Epithelial cell of prostate (primary cell): ENCODE measurements at regions not wholly inside any gene's neighbourhood (a gene's known extent, or its start where the extent isn't known, plus 50 kb on each side); places are given as distances from the start of the nearest gene placed in this dataset.
"Not testable (repeated sequence)": the region's sequence is repeated elsewhere in the genome, so short reads cannot be mapped to it uniquely, and the experiment has no call there.

ENCODE experiments used
- DNase-seq: peaks from one replicate; pipeline ENCODE4 v3.0.0-alpha.2; 2011; ENCODE audit warnings: low read depth, low spot score
- H3K27ac ChIP-seq: fragments of 450-650 bp; 2 replicates; pipeline ENCODE4 v1.5.1; 2017; ENCODE audit warnings: mild to moderate bottlenecking

- H3K27ac ChIP-seq = no peak overlapping the region
- DNase-seq = no peak
These were observed 1309.7 kb downstream of the REEP3 start for GRCh38 chr10:64830869-64831268.

- H3K27ac ChIP-seq = no peak overlapping the region
- no peak for DNase-seq
These were observed 1319.1 kb downstream of the REEP3 start for GRCh38 chr10:64840341-64840740.

DNA sequence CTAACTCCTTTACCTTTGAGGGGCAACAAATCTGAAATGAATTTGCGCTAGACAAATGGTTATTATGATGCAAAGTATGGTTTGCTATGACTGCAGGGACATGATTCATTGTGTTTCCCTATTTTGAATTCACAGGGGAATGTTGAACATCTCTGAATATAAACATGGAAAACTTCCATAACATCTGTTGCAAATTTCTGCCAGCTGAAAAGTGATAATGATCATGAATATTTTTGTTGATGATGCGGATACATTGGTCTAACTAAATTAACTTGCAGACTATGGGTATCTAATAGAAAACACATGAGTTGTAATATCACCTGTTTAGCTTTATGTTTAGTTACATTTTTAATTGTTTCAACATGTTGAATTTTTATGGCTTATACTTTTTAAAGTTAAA lies 1325.5 kb downstream of the REEP3 start:
- DNase-seq = no peak
- H3K27ac ChIP-seq = no peak overlapping the region

DNA sequence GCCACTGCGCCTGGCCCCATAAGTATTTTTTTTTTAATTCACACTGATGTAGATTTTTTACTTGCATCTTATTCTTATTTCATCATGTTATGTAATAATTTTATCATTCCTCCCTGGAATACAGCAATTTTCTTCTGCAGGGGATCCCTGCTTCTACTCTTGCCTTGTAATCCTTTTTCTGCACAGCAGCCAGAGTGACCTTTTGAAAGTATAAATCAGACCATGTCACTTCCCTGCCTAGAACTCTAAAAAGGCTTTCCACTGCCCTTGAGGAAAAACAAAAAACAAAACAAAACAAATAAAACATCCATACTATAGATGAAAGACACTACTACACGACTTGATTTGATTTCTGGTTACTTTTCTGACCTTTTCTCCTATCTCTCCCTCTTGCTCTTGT lies 1334.7 kb downstream of the REEP3 start:
- H3K27ac ChIP-seq = no peak overlapping the region
- no peak for DNase-seq

DNA sequence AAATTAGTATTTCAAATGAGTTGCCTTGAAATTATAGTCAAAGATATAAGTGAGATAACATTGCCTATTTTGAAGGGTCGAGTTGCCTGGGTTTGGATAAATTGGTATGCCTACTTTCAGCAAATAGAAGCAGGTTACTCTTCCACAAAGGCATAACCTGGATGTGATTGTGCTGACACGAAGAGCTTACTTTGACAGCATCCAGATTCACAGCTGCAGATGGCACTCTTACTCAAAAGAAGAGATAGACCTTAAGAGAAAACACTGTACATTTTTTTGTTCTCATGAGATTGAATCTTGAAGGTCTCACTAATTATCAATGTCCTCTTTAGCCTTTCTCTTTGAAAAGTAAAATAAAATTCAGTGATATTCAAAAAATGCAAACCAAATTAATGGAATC lies 1338.7 kb downstream of the REEP3 start:
- H3K27ac ChIP-seq = no peak overlapping the region
- DNase-seq = no peak

DNA sequence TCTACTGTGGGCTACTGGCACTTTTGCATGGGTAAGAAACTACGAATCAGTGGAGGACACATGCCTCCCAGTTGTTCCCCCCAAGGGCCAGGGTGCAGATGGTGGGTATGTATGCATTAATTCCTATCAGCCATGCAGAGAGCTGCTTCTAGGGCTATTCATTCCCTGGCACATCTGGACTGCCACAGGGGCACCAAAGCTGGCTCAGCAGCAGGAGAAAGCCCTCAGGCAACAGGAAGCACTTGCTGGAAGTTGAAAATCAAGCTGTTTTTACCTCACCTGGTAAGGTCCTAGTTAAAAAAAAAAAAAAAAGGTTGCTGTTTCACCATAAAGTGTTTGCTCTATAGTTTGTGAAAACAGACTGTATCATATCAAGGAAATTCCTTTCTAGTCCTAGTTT lies 1342.6 kb downstream of the REEP3 start:
- no peak for DNase-seq
- no peak overlapping the region for H3K27ac ChIP-seq

DNA sequence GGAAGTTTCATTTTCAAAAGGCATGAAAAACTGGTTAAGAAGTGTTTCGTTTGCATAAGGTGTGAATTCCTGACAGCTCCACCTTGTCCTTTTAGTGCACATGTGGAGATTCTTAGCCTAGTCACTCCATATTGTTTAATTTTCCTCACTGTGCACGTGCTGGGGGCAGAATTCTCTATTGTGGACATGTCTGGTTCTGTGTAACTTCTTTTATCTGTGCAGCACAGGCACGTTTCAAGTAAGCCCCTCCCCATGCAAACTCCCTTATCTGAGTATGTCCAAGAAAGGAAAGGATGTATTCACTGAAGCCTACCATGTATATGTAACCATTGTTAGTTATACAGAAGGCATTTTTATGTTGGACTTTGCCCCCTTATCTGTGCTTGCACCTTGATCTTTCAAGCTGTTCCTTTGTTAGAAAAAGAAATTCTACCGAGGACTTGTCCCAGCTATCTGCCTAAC lies 1346.3 kb downstream of the REEP3 start:
- DNase-seq = no peak
- H3K27ac ChIP-seq = no peak overlapping the region

- DNase-seq = no peak
- H3K27ac ChIP-seq = no peak overlapping the region
These were observed 1351.9 kb downstream of the REEP3 start for GRCh38 chr10:64873088-64873487.

DNA sequence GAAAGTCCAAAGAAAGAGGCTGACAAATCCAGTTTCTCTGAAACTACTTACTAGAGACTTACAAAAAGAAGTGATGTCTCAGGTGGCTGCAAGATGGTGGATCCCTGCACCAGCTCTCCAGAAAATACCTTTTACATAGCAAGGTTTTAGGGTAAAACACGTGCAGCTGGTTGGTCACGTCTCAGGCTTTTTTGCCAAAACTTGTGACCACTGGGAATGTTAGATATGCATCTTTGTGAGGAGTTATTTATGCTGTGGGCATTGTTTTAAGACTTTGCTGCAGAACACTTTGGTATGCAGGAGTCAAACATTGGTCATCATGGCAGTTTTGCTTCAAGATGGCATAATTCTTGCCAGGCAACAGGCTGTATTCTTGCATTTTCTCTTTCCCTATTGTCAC lies 1352.8 kb downstream of the REEP3 start:
- no peak overlapping the region for H3K27ac ChIP-seq
- DNase-seq = no peak

DNA sequence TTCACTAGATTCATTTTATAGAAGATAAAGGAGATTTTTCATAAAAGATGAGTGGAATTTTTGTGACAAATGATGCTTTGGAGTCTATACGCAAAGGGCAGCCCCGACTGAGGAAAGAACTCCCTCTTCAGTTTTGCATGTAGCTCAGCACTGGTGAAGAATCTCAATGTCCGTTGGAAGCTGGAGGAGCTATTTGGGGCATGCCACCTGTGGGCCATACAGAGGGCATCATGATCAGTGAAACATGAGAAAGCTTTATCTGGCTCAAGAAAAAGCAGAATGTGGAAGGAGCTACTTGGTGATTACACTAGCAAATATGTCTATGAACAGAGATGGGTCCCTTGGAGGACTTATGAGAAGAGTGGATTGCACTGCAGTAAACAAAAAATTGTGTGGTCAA lies 1359.3 kb downstream of the REEP3 start:
- H3K27ac ChIP-seq = no peak overlapping the region
- no peak for DNase-seq

DNA sequence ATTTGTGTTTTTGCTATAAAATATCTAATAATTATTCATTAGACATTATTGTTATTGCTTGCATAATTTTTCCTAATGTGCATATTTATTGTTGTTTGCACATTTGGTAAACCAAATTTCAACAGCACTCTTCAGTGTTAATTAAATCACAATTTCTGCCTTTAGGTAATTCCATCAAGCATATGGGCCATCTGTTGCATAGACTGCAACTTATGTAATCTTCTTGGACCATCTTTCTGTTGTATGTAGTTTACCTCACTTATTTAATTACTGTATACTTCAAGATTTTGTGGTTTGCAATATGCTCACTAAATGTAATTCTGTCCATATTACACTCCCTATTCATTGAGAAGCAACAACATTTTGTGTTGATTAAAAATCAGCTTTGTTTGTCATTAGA lies 1360.1 kb downstream of the REEP3 start:
- no peak for DNase-seq
- no peak overlapping the region for H3K27ac ChIP-seq

GRCh38 chr10:64896582-64896981 lies 1375.4 kb downstream of the REEP3 start:
- no peak overlapping the region for H3K27ac ChIP-seq
- no peak for DNase-seq

GRCh38 chr10:64906311-64906710 lies 1385.1 kb downstream of the REEP3 start:
- H3K27ac ChIP-seq = not testable (repeated sequence)

GRCh38 chr10:64924306-64924705 lies 1403.1 kb downstream of the REEP3 start:
- H3K27ac ChIP-seq, DNase-seq: not testable (repeated sequence)

More at GRCh38 chr10:64906311-64906710, 1385.1 kb downstream of the REEP3 start:
- not testable (repeated sequence) for DNase-seq

DNA sequence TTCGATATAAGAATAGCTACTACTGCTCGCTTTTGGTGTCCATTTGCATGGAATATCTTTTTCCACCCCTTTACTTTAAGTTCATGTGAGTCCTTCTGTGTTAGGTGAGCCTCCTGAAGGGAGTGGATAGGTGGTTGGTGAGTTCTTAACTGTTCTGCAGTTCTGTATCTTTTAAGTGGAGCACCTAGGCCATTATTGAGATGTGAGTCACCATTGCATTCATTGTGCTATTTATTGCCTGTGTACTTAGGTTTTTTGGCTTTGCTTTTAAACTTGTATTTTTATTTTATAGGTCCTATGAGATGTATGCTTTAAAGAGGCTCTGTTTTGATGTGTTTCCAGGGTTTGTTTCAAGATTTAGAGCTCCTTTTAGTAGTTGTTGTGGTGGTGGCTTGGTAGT lies 1430.8 kb downstream of the REEP3 start:
- DNase-seq = no peak
- no peak overlapping the region for H3K27ac ChIP-seq

- DNase-seq = no peak
- H3K27ac ChIP-seq = no peak overlapping the region
These were observed 1435.2 kb downstream of the REEP3 start for GRCh38 chr10:64956441-64956840.

DNA sequence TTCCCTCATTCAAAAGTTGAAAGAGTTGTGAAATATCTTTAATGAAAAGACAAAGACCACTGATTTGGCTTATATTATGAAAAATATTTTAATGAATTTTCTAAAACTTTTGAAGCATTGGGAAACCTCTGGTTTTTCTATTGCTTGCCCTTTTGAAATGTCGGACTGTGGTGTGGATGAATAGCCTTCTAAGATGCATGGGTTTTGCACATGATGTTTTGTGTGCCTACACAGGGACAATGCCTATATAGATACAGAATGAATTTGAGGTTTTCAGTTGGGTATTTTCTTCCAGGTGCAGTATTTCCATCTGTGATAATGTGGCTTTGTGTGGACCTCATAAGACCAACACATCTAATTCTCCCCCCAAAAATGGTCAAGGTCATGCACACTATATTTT lies 1437.9 kb downstream of the REEP3 start:
- no peak overlapping the region for H3K27ac ChIP-seq
- DNase-seq = no peak

DNA sequence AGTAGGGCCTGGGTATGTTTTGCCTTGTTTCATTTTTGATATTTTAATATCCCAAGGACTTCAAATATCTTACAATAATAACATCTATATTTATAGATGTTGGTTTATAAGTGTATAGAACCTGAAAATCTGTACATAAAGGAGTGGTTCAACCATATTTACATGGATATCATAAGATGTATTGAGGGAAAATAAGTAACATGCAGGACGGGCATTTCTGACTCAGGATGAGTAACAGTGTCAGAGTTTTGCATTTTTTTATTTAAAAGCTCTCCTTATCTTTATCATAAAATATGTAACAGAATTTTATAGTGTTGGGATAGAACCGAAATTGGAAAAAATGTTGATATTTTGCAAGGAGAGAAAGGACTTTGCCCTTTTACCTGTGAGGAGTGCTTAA lies 1438.7 kb downstream of the REEP3 start:
- H3K27ac ChIP-seq = no peak overlapping the region
- DNase-seq = no peak

- no peak for DNase-seq
- H3K27ac ChIP-seq = no peak overlapping the region
These were observed 1452.2 kb downstream of the REEP3 start for GRCh38 chr10:64973391-64973790.

DNA sequence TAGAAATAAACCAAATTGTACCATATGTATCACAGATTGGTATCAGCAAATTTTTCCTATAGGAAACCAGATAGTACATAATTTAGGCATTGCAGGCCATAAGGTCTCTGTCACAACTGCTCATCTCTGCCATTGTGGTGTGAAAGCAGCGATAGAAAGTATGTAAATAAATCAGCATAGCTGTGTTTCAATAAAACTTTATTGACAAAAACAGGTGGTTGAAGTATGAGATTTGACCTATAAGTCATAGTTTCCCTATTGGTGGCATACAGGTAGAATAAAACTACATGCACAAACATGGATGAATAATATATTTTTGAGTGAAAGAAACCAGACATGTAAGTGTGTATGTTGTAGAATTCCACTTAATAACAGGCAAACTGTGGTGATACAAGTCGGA lies 1454.9 kb downstream of the REEP3 start:
- H3K27ac ChIP-seq = no peak overlapping the region
- DNase-seq = no peak

- H3K27ac ChIP-seq = no peak overlapping the region
- DNase-seq = no peak
These were observed 1456.7 kb downstream of the REEP3 start for GRCh38 chr10:64977915-64978314.

DNA sequence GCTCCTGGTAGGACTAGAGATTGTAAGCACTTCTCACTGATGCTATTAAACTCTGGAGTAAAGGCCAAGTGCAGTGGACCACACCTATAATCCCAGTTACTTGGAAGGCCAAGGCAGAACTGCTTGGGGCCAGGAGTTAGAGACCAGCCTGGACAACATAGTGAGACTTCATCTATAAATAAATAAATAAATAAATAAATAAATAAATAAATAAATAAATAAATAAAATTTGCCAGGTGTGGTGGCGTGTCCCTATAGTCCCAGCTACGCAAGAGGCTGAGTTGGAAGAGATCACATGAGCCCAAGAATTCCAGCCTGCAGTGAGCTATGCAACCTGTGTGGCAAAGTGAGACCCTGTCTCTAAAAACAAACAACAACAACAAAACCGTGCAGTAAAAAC lies 1475.7 kb downstream of the REEP3 start:
- H3K27ac ChIP-seq = no peak overlapping the region
- DNase-seq = no peak

DNA sequence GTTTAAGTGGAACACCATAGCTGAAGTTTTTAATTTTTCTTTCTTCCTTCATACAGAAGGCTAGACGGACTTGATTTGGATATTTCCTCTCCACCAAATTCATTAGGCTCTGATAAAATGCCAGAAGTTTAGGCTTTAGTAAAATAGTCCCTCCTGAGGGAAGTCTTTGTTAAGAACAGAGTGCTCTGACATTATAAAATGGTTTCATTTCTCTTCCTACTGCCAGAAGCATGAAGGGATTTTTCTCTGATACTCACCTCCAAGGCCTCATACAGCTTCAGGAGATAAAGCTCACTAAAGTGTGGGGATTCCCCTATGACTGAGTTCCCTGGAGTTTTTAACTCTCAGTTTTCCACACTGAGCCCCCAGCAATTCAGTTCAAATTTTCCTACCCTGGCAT lies 1489.6 kb downstream of the REEP3 start:
- no peak for DNase-seq
- no peak overlapping the region for H3K27ac ChIP-seq
